ENCODE measurements at regions not wholly inside any gene's neighbourhood (a gene's known extent, or its start where the extent isn't known, plus 50 kb on each side); places are given as distances from the start of the nearest gene placed in this dataset.

- TF ChIP-seq POLR2A (IDR thresholded peaks at IDR 0.05): no peak
- TF ChIP-seq CTCF (IDR thresholded peaks at IDR 0.05): no peak
Measured at GRCh38 chr10:54854389-54854788, 53.4 kb upstream of the PCDH15 start.

Measured in esophagus squamous epithelium (tissue), 4 donors.